ENCODE measurements at regions not wholly inside any gene's neighbourhood (a gene's known extent, or its start where the extent isn't known, plus 50 kb on each side); places are given as distances from the start of the nearest gene placed in this dataset.

GRCh38 chr5:171635028-171635427 is 150.6 kb upstream of the SMIM23 start:
- TF ChIP-seq CTCF (IDR thresholded peaks at IDR 0.05) = no peak
- TF ChIP-seq POLR2A (IDR thresholded peaks at IDR 0.05) = no peak

All from right lobe of liver (tissue), 4 donors.